Prostate gland (tissue), 2 donors: ENCODE measurements at regions not wholly inside any gene's neighbourhood (a gene's known extent, or its start where the extent isn't known, plus 50 kb on each side); places are given as distances from the start of the nearest gene placed in this dataset.
"Not testable (repeated sequence)": the region's sequence is repeated elsewhere in the genome, so short reads cannot be mapped to it uniquely, and the experiment has no call there.

Experiments used
- POLR2A ChIP-seq: fragments of 450-650 bp; IDR thresholded peaks from one replicate; pipeline ENCODE4 v1.6.1; 2016; ENCODE audit warnings: antibody characterized with exemption, mild to moderate bottlenecking
- POLR2AphosphoS5 ChIP-seq: sonication (generic); formaldehyde crosslinking; IDR thresholded peaks from one replicate; pipeline ENCODE4 v1.6.1; 2017; ENCODE audit warnings: antibody characterized with exemption
- TF ChIP-seq, protein P1 (sequence below), 4 experiments: fragments of 200-600 bp in 2 of 4; fragments of 450-650 bp in 2 of 4; sonication (generic) in 2 of 4; IDR thresholded peaks; 1 replicate in 3 of 4; 2 replicates in 1 of 4; pipeline ENCODE4 v1.5.1; 2016 to 2019; ENCODE audit warnings: antibody characterized with exemption in 4 of 4, mild to moderate bottlenecking in 2 of 4, moderate library complexity in 2 of 4

DNA sequence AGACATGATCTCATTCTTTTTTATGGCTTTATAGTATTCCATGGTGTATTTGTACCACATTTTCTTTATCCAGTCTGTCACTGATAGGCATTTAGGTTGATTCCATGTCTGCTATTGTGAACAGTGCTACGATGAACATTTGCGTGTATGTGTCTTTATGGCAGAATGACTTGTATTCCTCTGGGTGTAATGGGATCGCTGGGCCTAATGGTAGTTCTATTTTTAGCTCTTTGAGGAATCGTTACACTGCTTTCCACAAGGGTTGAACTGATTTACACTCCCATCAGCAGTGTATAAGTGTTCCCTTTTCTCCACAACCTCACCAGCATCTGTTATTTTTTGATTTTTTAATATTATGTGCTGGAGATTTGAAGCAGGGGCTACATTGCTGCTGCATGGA, 102.8 kb upstream of the PMEPA1 start:
- TF ChIP-seq, protein P1, sequence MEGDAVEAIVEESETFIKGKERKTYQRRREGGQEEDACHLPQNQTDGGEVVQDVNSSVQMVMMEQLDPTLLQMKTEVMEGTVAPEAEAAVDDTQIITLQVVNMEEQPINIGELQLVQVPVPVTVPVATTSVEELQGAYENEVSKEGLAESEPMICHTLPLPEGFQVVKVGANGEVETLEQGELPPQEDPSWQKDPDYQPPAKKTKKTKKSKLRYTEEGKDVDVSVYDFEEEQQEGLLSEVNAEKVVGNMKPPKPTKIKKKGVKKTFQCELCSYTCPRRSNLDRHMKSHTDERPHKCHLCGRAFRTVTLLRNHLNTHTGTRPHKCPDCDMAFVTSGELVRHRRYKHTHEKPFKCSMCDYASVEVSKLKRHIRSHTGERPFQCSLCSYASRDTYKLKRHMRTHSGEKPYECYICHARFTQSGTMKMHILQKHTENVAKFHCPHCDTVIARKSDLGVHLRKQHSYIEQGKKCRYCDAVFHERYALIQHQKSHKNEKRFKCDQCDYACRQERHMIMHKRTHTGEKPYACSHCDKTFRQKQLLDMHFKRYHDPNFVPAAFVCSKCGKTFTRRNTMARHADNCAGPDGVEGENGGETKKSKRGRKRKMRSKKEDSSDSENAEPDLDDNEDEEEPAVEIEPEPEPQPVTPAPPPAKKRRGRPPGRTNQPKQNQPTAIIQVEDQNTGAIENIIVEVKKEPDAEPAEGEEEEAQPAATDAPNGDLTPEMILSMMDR (IDR thresholded peaks at IDR 0.05), result not testable (repeated sequence)
- TF ChIP-seq POLR2A, POLR2AphosphoS5: not testable (repeated sequence)
